ENCODE measurements at regions not wholly inside any gene's neighbourhood (a gene's known extent, or its start where the extent isn't known, plus 50 kb on each side); places are given as distances from the start of the nearest gene placed in this dataset.

GRCh38 chr14:83864106-83864505 lies 1665.8 kb upstream of the FLRT2 start:
- no peak for TF ChIP-seq POLR2A (IDR thresholded peaks at IDR 0.05; ENCODE audit: low read length)
- TF ChIP-seq, protein P1, sequence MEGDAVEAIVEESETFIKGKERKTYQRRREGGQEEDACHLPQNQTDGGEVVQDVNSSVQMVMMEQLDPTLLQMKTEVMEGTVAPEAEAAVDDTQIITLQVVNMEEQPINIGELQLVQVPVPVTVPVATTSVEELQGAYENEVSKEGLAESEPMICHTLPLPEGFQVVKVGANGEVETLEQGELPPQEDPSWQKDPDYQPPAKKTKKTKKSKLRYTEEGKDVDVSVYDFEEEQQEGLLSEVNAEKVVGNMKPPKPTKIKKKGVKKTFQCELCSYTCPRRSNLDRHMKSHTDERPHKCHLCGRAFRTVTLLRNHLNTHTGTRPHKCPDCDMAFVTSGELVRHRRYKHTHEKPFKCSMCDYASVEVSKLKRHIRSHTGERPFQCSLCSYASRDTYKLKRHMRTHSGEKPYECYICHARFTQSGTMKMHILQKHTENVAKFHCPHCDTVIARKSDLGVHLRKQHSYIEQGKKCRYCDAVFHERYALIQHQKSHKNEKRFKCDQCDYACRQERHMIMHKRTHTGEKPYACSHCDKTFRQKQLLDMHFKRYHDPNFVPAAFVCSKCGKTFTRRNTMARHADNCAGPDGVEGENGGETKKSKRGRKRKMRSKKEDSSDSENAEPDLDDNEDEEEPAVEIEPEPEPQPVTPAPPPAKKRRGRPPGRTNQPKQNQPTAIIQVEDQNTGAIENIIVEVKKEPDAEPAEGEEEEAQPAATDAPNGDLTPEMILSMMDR (IDR thresholded peaks at IDR 0.05), result no peak
